ENCODE measurements at regions not wholly inside any gene's neighbourhood (a gene's known extent, or its start where the extent isn't known, plus 50 kb on each side); places are given as distances from the start of the nearest gene placed in this dataset.

DNA sequence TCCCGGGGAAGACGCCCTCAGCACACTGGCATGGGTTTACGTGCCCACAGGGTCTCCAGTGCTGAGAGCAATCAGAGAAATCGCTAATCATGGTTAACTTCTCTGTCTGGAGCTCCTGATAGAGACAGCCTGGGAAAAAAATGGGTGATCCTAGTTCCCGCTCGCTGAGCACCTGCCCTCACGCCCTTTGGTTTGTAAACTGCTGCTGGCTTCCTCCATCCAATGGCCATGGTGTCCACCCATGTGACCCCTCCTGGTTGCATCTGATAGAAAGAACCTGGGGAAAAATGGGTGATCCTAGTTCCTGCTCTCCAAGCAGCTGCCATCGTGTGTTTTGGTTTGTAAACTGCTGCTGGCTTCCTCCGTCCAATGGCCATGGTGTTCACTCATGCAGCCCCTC, 402.2 kb downstream of the PRDM2 start:
- Mint-ChIP-seq H3K4me3 (no peak overlapping the region), H3K27ac (no peak overlapping the region), H3K27me3 (ENCODE audit: low read depth) (no peaks in the 10 kb centered on the region), H3K9me3 (no peaks in the 10 kb centered on the region), H3K36me3 (ENCODE audit: low read depth) (no peaks in the 10 kb centered on the region), H3K4me1 (ENCODE audit: low read depth) (no peaks in the 10 kb centered on the region)

DNA sequence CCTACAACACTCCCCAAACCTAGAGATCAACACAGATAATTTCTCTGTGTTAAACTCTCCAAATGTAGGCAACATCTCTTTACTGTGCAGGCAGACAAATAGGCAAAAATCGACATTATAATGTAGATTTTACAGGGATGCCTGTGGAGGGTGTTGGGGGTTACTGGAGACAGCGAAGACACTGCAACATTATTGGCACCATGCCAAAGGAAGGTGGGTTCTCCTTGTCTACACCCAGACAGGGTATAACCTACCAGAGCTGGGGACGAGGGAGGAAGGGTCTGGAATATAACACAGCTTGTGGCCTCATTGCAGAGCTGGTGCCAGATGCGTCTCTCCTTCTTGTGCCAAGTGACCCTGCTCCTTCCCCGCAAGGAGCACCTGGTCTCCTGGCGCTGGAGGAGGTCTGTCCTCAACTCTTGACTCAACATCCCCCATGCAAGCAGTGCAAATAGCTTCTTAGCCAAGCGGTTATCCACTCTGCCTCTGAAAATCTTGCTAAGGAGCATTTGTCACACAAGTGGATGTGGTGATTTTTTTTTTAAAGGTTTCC, 404.0 kb downstream of the PRDM2 start:
- Mint-ChIP-seq H3K36me3 (ENCODE audit: low read depth) (no peaks in the 10 kb centered on the region), H3K4me3 (no peak overlapping the region), H3K27ac (no peak overlapping the region), H3K9me3 (no peaks in the 10 kb centered on the region), H3K27me3 (ENCODE audit: low read depth) (no peaks in the 10 kb centered on the region), H3K4me1 (ENCODE audit: low read depth) (no peaks in the 10 kb centered on the region)

DNA sequence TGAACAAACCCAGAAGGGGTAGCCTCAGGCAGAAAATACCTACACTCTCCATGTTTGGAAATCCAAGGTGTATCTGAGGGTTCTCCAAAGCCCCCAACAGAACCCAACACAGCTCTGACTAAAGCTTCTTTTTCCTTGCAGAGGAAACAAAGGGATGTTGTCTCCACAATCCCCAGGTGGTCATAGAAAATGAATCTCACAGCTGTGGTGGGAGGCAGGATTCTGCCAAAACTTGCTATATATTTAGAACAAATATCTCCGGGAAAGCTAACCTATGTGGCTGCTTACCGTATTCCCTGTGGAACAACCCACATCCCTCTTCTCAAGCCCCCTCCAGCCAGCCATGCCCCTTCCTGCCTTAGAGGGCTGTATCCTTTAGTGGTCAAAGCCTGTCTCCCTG, 406.1 kb downstream of the PRDM2 start:
- H3K36me3 Mint-ChIP-seq (ENCODE audit: low read depth) = no peaks in the 10 kb centered on the region
- H3K27me3 Mint-ChIP-seq (ENCODE audit: low read depth) = no peaks in the 10 kb centered on the region
- H3K9me3 Mint-ChIP-seq = no peaks in the 10 kb centered on the region
- no peaks in the 10 kb centered on the region for H3K4me1 Mint-ChIP-seq (ENCODE audit: low read depth)
- no peak overlapping the region for H3K4me3 Mint-ChIP-seq
- no peak overlapping the region for H3K27ac Mint-ChIP-seq

DNA sequence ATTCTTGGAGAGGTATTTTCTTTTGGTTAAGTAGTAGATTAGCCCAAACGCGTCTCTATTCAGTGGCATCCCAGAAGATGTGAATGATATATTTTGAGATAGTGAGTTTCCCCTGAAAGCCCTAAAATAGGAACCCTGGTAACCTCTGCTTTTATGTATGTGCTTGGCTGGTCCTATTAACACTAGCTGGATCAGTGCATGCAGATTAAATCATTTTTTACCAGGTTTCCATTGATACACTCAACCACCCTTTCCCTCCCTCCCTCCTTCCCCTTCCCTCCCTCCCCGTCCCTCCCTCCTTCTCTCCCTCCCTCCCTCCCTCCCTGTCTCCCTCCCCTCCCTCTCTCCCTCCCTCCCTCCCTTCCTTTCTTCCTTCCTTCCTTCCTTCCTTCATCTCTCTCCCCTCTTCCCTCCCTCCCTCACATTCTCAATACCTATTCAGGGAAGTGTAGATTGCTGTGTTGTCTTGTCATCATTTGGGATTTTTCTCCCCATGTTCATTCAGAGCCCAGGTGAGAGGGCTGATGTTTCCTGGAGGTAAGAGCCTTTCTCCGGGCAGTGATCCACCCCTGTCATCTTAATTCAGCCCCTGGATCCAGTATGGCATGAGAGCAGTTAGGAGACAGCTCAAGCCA, 406.8 kb downstream of the PRDM2 start:
- H3K36me3 Mint-ChIP-seq (ENCODE audit: low read depth) = no peaks in the 10 kb centered on the region
- H3K9me3 Mint-ChIP-seq = no peaks in the 10 kb centered on the region
- no peaks in the 10 kb centered on the region for H3K4me1 Mint-ChIP-seq (ENCODE audit: low read depth)
- H3K4me3 Mint-ChIP-seq = no peak overlapping the region
- H3K27ac Mint-ChIP-seq = no peak overlapping the region
- no peaks in the 10 kb centered on the region for H3K27me3 Mint-ChIP-seq (ENCODE audit: low read depth)

DNA sequence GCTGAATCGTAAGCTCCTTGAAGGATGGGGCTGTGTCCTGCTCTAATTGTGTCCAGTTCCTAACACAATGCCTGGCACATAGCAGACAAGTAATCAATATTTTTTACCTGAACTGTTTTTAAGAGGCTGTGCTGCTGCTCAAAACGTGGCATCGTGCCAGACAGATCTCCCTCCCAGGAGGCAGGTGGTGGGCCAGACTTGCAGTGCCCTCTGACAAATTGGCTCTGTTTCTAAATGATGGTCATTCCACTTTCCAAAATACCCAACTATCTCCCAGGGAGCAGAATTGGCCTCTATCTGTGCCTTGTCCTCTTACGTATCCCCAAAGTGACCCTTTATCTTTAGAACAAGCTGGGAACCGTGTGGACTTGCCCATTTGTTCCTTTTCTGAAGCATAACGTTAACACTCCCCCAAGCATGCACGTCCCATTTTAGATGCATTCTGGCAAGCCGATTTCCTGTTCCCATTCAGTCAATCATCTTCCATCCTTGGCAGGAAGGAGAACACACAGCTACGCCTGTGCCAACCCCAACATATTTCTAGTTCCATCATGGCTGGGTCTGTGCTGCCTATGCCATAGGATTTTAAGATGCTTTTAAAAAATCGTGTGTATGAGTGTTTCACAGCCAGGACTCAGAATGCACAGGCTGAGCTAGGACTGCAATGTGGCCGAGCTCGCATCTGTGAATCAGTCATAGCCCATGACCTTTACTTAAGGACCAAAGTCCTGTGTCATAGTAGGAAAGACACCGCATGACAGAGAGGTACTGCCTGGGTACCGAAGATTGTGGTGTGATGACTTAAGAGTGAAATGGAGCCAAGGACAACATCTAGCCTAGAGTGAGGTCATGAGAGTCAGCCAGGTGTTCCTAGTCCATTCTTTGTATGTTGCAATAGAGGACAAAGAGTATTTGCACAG, 408.6 kb downstream of the PRDM2 start:
- H3K4me1 Mint-ChIP-seq (ENCODE audit: low read depth) = no peaks in the 10 kb centered on the region
- no peaks in the 10 kb centered on the region for H3K9me3 Mint-ChIP-seq
- no peaks in the 10 kb centered on the region for H3K27me3 Mint-ChIP-seq (ENCODE audit: low read depth)
- no peak overlapping the region for H3K4me3 Mint-ChIP-seq
- no peaks in the 10 kb centered on the region for H3K36me3 Mint-ChIP-seq (ENCODE audit: low read depth)
- H3K27ac Mint-ChIP-seq = no peak overlapping the region

DNA sequence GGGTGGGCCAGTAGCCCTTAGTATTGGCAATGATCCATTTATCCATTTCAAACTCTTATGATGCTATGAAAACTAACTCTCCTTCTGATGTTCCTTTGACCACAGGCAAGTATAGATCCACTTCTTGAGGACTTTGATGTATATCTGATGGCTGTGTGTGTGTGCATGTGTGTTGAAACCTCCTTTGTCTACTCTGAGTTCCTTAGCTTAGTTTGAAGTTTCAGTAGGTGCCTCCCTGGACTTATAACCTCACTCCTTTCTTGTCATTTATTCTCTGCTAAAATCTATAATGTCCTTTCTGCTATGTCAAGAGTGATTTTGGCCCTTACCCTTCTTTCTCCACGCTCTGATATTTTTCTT, 409.3 kb downstream of the PRDM2 start:
- Mint-ChIP-seq H3K4me1 (ENCODE audit: low read depth) (peaks cover 1% of the 10 kb centered on the region), H3K36me3 (ENCODE audit: low read depth) (no peaks in the 10 kb centered on the region), H3K9me3 (no peaks in the 10 kb centered on the region), H3K27me3 (ENCODE audit: low read depth) (no peaks in the 10 kb centered on the region), H3K4me3 (no peak overlapping the region), H3K27ac (no peak overlapping the region)

DNA sequence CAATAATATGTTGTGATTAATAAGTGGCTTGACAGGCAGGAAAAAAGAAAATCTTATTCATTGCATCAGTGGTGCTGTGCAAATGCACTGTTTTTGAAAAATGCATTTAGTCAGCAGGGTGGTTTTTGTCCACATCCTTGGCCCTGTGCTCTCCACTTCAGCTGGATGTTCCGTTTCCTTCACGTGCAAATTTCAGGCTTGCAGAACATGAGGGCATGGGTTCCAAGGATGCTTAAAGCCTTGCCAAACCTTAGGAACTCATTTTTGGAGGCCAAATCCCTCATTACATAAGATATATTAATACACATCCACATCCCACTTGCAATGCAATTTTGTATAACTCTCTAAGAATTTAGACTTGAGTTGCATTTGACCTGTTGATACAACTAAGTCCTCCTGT, 410.1 kb downstream of the PRDM2 start:
- H3K36me3 Mint-ChIP-seq (ENCODE audit: low read depth) = no peaks in the 10 kb centered on the region
- H3K4me1 Mint-ChIP-seq (ENCODE audit: low read depth) = peaks cover 3% of the 10 kb centered on the region
- no peaks in the 10 kb centered on the region for H3K9me3 Mint-ChIP-seq
- no peak overlapping the region for H3K4me3 Mint-ChIP-seq
- H3K27ac Mint-ChIP-seq = no peak overlapping the region
- no peaks in the 10 kb centered on the region for H3K27me3 Mint-ChIP-seq (ENCODE audit: low read depth)

DNA sequence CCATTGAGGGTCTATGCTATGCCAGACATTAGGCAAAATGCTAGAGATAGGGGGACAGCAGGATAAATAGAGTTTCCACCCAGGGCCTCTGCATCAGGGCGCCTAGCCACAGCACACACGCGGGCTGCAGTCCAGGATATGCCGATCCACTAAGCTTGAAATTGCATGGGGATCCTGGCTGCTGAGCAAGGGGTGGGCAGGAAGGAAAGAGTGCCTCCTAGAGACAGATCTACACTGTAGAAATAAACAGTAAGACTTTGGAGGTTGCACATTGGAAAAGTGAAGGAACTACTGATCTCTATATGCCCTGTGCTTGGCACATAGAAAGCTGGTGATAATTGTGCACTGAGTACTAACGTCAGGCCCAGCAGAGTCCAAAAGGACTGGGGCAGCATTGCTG, 411.1 kb downstream of the PRDM2 start:
- Mint-ChIP-seq H3K27ac (no peak overlapping the region), H3K36me3 (ENCODE audit: low read depth) (no peaks in the 10 kb centered on the region), H3K9me3 (no peaks in the 10 kb centered on the region), H3K4me3 (no peak overlapping the region), H3K4me1 (ENCODE audit: low read depth) (peaks cover 3% of the 10 kb centered on the region), H3K27me3 (ENCODE audit: low read depth) (no peaks in the 10 kb centered on the region)

DNA sequence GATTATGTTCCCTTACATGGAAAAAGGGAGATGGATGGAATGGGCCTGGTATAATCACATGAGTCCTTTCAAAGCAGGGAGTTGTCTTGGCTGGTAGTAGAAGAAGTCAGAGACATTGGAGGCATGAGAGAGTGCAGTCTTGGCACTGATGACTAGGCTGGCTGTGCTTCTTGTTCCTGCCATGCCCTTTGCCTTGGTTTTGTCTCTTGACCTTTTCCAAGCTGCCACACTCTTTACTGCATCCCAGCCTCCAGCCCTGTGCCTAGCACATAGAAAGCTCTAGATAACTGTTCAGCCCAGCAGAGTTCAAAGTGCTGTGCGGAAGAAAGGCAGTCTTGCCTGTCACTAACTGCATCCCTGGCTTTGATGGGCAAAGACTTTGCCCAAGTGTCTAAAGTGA, 412.6 kb downstream of the PRDM2 start:
- Mint-ChIP-seq H3K36me3 (ENCODE audit: low read depth) (no peaks in the 10 kb centered on the region), H3K27me3 (ENCODE audit: low read depth) (no peaks in the 10 kb centered on the region), H3K9me3 (no peaks in the 10 kb centered on the region), H3K4me1 (ENCODE audit: low read depth) (peaks cover 3% of the 10 kb centered on the region), H3K4me3 (no peak overlapping the region), H3K27ac (no peak overlapping the region)

DNA sequence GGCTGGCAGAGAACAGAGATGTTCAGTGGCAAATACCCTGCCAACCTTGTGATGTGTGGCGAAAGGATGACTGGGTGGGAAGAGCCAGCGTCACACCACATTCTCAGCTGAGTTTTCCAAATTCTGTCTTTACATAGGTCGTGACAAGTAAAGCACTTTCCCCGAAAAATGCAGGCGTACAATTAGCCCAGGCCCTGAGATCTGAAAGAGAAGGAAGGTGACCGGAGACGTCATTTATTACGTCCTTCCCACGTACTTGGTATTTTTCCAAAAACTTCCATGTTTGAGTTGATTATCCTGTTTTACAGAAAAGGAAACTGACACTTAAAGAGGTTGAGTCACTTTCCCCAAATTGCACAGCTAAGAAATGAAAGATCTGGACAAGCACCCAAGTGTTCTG, 413.3 kb downstream of the PRDM2 start:
- peaks cover 3% of the 10 kb centered on the region for H3K4me1 Mint-ChIP-seq (ENCODE audit: low read depth)
- H3K4me3 Mint-ChIP-seq = no peak overlapping the region
- H3K27ac Mint-ChIP-seq = no peak overlapping the region
- H3K36me3 Mint-ChIP-seq (ENCODE audit: low read depth) = no peaks in the 10 kb centered on the region
- no peaks in the 10 kb centered on the region for H3K9me3 Mint-ChIP-seq
- H3K27me3 Mint-ChIP-seq (ENCODE audit: low read depth) = no peaks in the 10 kb centered on the region

DNA sequence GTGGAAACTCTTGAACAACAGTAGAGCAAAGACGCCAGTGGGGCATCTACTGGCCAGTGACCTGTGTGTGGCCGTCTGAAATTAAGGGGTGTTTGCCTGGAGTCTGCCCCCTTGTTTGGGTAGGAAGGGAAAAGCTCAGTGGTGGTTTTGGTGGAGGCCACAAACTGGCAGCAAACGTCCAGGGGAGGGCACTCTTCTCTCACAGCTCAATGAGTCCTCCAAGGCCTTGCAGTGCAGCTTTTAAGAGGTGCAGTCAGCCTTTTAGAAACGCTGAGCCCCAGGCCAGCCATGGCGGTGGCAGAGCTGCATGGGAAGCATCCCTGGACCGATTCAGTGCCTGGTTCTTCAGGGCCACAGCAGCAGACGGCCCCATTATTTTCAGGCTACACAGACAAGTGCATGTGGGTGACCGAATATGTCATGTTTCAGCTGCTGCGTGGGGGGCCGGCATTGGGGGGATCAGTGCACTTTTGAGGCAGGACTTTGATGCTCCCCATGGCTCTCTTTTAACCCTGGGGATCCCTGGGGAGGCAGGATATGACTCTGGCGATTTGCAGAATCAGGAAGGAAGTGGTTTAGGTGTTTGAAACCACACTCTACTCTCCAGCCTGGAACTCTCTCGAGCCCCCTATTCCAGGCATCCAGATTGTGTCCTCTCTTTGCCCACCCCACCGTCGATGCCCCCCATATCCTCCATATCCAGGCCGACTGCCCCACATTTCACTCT, 414.0 kb downstream of the PRDM2 start:
- no peaks in the 10 kb centered on the region for H3K9me3 Mint-ChIP-seq
- no peaks in the 10 kb centered on the region for H3K36me3 Mint-ChIP-seq (ENCODE audit: low read depth)
- H3K27ac Mint-ChIP-seq = no peak overlapping the region
- H3K4me1 Mint-ChIP-seq (ENCODE audit: low read depth) = peaks cover 3% of the 10 kb centered on the region
- no peaks in the 10 kb centered on the region for H3K27me3 Mint-ChIP-seq (ENCODE audit: low read depth)
- H3K4me3 Mint-ChIP-seq = no peak overlapping the region

DNA sequence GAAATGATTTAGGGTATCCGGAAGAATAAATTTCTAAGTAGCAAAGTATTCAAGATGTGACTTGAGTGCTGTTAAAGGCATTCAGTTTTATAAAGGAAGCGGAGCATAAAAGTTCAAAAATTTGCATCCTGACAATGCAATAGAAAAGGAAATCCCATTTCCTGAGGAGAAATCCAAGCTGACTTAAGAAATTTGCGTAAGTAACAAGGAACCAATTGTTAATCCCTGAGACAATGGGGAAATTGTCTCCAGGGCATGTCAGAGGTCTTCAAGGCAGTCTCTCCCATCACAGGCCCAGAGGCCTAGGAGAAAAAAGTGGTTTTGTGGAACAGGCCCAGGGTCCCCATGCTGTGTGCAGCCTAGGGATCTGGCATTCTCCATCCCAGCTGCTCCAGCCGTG, 416.0 kb downstream of the PRDM2 start:
- Mint-ChIP-seq H3K4me1 (ENCODE audit: low read depth) (peaks cover 3% of the 10 kb centered on the region), H3K9me3 (no peaks in the 10 kb centered on the region), H3K4me3 (no peak overlapping the region), H3K27me3 (ENCODE audit: low read depth) (no peaks in the 10 kb centered on the region), H3K36me3 (ENCODE audit: low read depth) (no peaks in the 10 kb centered on the region), H3K27ac (no peak overlapping the region)

DNA sequence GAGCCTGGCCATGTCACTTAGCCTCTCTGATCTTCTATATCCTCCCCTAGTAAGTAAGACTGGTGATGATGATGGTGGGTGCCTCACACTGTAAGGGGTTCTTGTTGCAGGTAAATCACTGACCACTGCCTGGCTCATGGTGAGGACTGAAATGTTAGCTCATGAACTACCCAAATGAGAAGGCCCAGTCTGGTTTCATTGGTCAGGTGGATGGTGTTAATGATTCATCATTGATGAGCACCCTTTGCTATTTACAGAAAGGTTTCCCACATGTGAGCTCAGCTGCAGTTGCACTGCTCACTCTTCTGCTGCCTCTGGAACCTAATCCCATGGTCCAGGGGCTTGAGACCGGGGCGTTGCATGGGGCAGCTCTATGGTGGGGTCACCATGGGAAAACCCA, 417.7 kb downstream of the PRDM2 start:
- no peaks in the 10 kb centered on the region for H3K36me3 Mint-ChIP-seq (ENCODE audit: low read depth)
- H3K4me1 Mint-ChIP-seq (ENCODE audit: low read depth) = peaks cover 3% of the 10 kb centered on the region
- H3K9me3 Mint-ChIP-seq = no peaks in the 10 kb centered on the region
- H3K27ac Mint-ChIP-seq = no peak overlapping the region
- H3K4me3 Mint-ChIP-seq = no peak overlapping the region
- H3K27me3 Mint-ChIP-seq (ENCODE audit: low read depth) = no peaks in the 10 kb centered on the region

DNA sequence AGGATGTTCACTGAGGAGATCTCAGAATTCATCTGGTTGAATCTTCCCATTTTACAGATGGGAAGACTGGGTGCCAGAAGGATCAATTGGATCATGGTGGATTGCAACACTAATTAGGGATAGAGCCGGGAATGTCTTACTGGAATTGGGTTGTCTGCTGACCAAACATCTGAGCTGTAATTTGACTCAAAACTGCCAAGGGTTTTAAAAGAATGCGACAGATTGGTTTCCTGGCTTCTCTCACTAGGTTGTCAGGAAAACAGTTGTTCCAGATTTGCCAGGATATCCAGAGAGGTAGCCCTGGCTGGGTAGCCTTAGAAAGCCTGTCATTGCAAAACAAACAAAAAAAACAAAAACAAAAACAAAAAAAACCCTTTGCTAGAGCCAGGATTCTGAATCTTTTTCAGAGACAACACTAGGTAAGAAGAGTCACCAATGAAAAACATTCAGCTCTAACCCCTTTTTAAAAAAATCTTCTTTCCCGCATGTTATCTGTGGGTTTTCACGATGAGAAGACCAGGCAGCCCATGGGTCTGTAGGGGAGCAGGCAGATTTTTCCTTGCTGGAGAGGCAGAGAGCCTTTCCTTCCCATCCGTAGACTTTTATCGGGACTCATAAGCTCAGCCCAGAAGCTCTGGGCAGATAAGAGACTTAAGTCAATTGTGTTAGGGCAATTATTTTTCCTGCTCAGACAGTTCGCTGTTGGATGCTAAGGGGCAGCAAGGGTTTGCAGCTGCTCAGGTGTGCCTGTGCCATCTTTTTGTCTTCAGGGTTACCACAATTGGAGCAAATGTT, 418.9 kb downstream of the PRDM2 start:
- H3K4me3 Mint-ChIP-seq = no peak overlapping the region
- no peaks in the 10 kb centered on the region for H3K9me3 Mint-ChIP-seq
- peaks cover 3% of the 10 kb centered on the region for H3K4me1 Mint-ChIP-seq (ENCODE audit: low read depth)
- no peaks in the 10 kb centered on the region for H3K36me3 Mint-ChIP-seq (ENCODE audit: low read depth)
- H3K27me3 Mint-ChIP-seq (ENCODE audit: low read depth) = no peaks in the 10 kb centered on the region
- no peak overlapping the region for H3K27ac Mint-ChIP-seq
